ENCODE measurements at regions not wholly inside any gene's neighbourhood (a gene's known extent, or its start where the extent isn't known, plus 50 kb on each side); places are given as distances from the start of the nearest gene placed in this dataset.

GRCh38 chr5:93850311-93850710 is 108.9 kb upstream of the POU5F2 start:
- TF ChIP-seq CTCF (IDR thresholded peaks at IDR 0.05) (no peak), SMC3 (IDR thresholded peaks at IDR 0.05) (no peak), CEBPB (IDR thresholded peaks at IDR 0.05) (no peak), HEYL (CRISPR knock-in tag; IDR thresholded peaks at IDR 0.05) (no peak), BCL3 (IDR thresholded peaks at IDR 0.05) (no peak), CBX2 (IDR thresholded peaks at IDR 0.05; ENCODE audit: borderline replicate concordance, low read depth) (no peak), USF2 (IDR thresholded peaks at IDR 0.05) (no peak), ZFP36 (IDR thresholded peaks at IDR 0.05; ENCODE audit: borderline replicate concordance, partially characterized antibody) (no peak)
